GM19043 (cell line): ENCODE measurements at regions not wholly inside any gene's neighbourhood (a gene's known extent, or its start where the extent isn't known, plus 50 kb on each side); places are given as distances from the start of the nearest gene placed in this dataset.
"Not testable (repeated sequence)": the region's sequence is repeated elsewhere in the genome, so short reads cannot be mapped to it uniquely, and the experiment has no call there.

ENCODE experiments used
- ATAC-seq: cut with Tn5 transposase; IDR thresholded peaks from one replicate; pipeline ENCODE4 v1.9.1; 2021; ENCODE audit warnings: low read depth; ENCODE audit not compliant: unreplicated experiment

DNA sequence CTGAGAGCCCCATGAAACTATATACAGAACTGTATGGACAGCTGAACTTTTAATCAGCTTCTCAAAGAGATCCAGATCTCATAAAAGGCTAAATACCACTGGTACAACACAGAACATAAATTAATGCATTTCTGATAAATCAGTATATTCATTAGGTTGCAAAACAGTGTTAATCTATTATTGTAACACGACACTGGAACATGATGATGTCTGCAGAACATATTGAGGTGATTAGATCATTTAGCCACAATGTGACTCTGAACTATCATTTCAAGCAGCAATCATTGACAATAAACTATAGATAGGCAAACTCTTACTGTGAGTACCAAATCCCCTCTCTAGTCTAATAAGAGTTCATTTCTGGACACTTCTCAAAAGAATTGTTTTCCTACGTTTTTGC, 50.3 kb downstream of the GASK1B start:
- ATAC-seq: no peak

DNA sequence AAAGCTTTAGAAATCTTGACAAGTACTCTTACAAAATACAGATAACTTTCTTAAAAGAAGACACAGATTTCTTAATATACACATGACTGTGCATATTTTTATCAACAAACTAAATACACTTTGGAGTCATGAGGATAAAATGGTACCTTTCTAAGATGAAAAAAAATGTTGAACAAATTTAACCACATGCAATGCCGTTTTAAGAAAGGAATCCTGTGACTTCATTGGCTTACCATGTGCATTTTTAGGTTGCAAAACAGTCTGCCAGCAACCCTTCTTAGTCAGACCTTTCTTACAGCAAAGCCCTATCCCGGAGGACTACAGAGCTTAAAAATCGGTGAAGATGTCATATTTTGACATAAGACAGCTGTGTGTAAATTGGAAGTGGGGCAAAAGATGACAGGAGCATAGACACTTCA, 51.7 kb downstream of the GASK1B start:
- no peak for ATAC-seq

DNA sequence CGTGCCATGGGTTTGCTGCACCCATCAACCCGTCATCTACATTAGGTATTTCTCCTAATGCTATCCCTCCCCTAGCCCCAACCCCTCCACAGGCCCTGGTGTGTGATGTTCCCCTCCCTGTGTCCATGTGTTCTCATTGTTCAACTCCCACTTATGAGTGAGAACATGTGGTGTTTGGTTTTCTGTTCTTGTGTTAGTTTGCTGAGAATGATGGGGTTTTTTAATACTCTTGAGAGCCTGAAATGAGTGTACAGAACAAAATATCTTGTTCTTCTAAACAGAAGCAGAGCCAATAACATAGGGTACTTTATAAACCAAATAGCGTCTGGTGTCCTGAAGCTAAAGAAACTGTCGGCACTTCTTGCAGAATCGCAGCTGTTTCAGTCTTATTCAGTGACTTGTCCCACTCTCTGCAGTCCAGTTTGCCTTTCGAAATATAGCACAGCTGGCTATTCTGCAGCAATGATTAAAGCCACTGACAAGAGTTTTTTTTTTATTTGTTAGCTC, 52.1 kb downstream of the GASK1B start:
- ATAC-seq: not testable (repeated sequence)

DNA sequence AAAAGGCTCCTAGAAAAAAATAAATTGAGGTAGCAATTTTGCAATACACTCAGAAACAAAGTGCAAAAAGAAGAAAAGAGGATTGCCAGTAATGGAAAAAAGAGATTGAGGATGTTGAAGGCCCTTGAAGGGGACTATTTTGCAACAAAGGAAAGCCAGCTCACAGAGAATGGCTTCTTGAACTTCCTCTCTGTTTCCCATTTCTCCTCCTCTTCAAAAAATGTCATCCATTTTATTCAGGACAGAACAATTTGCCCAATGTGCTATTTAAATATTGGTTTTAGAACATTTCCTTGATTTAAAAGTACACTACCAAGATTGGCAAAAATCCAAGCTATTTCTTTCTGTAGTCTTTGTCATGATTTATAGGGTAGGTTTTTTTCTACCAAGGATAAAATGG, 60.2 kb downstream of the GASK1B start:
- no peak for ATAC-seq

DNA sequence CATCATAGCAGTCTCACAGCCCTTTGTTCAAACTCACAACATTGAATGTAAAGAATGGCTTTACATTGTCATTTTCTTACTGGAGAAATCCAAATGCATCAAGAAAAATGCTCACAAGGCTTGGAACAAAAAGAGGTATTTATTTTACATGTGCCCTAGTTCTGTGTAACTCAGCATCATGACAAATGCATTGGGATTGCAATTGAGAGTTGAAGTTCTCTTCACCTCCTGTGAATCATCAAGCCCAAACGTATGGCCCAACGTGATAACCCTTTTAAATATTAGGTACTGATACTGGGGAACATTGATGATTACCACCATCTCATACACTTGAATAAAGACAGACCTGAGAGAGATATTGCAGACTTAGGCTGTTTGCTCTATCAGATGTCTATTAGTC, 61.6 kb downstream of the GASK1B start:
- no peak for ATAC-seq

DNA sequence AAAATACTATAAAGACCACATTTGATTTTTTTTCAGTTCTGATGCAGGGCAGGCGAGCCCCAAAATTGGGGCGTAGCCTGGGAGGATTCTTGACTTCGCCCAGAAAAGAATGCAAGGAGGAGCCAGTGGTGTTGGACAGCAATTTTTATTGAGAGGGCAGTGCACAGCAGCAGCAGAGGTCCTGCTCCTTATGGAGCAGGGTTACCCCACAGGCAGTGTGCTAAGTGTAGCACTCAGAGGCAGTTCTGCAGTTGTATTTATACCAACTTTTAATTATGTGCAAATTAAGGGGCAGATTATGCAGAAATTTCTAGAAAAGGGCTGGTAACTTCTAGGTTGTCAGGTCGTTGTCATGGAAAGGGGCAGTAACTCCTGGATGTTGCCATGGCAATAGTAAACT, 69.9 kb downstream of the GASK1B start:
- no peak for ATAC-seq

DNA sequence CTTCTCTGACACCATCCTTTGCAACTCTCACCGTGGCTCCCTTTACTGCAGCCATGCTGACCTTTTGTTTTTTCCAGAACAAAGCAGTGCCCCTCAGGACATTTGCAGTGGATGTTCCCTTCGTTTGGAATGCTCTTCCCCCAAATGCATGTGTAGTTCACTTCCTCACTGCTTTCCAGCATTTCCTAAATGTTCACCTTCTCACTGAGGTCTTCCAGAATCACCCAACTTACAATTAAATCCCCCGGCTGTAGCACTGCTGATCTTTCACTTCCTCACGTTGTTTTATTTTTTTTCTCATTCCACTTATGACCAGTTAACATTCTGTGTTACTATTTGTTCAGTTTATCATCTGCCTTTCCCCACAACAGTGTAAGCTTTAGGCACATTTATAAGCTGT, 73.1 kb downstream of the GASK1B start:
- no peak for ATAC-seq

DNA sequence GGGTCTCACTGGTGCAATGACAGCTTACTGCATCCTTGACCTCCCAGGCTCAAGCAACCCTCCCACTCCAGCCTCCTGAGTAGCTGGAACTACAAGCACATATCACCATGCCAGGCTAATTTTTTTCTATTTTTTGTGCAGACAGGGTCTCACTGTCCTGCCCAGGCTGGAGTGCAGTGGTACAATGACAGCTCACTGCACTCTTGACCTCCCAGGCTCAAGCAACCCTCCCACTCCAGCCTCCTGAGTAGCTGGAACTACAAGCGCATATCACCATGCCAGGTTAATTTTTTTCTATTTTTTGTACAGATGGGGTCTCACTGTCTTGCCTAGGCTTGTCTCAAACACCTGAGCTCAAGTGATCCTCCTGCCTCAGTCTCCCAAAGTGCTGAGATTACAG, 74.0 kb downstream of the GASK1B start:
- no peak for ATAC-seq

DNA sequence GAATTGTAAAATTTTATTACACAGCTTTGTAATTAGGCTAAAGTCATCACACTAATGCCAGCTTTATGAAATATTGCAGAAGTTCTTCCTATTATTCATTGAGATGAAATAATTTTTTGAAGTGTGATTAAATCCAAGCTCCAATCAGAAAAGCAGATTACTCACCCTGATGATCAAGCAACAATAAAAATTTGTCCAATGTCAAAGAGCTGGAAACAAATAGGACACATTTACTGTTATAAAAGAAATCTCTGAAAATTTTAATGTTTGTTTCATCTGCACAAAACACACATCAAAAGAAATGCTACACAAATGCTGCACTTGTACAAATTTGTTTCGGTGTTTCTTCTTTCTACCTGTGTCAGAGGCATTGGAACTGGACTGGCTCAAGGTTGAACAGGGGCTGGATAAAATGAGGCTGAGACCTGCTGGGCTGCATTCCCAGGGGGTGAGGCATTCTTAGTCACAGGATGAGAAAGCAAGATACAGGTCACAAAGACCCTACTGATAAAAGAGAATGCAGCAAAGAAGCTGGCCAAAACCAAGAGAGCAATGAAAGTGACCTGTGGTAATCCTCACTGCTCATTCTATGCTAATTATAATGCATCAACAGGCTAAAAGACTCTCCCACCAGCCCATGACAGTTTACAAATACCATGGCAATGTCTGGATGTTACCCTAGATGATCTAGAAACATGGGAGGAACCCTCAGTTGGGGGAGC, 78.3 kb downstream of the GASK1B start:
- ATAC-seq: no peak

DNA sequence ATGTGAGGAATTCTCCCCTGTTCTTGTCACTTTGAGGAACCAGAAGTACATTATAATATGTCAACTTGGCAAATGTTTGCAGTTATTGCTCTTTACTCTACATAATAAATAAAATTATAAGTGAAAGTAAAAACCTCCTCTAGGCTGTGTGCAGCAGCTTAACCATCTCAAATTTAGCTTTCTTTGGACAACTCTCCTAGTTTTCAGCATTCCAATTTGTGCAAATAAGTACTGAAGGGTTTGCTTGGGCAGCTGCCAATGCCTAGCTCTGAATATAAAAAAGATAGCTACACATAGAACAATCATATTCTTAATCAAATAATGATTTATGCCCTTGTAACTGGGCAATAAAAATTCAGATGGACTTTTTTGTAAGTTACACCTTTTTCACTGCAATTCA, 82.5 kb downstream of the GASK1B start:
- ATAC-seq: no peak

DNA sequence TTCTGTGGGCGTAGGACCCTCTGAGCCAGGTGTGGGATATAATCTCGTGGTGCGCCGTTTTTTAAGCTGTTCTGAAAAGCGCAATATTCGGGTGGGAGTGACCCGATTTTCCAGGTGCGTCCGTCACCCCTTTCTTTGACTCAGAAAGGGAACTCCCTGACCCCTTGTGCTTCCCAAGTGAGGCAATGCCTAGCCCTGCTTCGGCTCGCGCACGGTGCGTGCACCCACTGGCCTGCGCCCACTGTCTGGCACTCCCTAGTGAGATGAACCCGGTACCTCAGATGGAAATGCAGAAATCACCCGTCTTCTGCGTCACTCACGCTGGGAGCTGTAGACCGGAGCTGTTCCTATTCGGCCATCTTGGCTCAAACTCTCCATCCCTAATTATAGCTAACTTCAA, 82.9 kb downstream of the GASK1B start:
- ATAC-seq: not testable (repeated sequence)

DNA sequence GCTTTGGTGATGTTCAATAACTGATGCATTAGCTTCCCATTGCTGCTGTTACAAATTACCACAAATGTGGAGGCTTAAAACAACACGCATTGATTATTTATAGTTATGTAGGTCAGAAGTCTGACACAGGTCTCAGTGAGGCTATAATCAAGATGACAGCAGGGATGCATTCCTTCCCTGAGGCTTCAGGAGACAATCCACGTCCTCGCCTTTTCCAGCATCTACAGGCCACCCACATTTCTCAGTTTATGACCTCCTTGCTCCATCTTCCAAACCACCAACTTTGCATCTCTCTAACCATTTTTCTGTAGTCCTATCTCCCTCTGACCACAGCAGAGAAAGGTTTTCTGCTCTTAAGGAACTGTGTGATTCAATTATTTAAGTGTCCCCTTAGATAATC, 92.5 kb downstream of the GASK1B start:
- no peak for ATAC-seq

DNA sequence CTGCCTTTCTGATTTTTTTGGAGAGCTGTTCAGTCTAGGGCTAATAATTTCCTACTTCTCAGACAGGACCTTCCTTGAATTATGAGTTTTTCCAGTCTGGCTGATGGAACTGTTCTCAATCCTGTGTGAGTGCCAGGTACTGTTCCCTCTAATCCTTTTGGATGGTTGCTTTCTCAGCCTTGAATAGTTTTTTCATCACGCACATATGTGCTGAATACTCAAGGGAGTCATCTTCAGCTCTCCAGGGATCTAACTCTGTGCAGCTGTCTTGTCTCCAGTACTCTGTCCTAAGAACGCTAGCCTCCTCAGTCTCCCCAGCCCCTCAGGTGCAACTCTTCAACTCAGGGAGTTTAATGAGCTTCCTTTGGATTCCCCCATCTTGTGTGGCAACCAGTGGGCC, 93.2 kb downstream of the GASK1B start:
- ATAC-seq: no peak

DNA sequence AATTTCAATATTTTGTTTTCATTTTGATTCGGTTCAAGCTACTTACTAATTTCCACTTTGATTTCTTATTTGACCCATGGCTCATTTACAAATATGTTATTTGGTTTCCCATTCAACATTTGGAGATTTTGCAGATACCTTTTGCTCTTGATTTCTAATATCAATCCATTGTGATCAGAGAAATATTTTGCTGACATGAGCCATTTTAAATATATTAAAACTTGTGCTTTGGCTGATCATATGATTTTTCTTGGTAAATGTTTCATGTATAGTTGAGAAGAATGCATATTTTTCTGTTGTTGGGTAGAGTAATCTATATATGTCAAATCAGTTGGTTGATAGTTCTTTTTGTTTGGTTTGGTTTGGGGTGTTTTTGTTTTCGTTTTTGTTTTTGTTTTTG, 95.0 kb downstream of the GASK1B start:
- ATAC-seq: no peak

DNA sequence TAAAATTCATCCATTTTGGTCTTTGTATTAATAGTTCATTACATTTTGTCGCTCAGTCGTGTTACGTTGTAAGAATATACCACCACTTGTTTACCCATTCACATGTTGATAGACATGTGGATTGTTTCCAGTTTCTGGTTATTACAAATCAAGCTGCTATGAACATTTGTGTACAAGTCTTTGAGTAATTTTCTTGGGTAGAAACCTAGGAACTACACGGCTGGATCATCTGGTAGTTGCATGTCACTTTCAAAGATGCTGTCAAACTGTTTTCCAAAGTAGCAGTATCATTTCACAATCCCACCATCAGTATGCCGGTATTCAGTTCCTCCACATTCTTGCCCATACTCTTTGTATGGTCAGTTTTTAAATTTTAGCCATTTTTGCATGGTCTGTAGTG, 98.0 kb downstream of the GASK1B start:
- ATAC-seq: no peak

DNA sequence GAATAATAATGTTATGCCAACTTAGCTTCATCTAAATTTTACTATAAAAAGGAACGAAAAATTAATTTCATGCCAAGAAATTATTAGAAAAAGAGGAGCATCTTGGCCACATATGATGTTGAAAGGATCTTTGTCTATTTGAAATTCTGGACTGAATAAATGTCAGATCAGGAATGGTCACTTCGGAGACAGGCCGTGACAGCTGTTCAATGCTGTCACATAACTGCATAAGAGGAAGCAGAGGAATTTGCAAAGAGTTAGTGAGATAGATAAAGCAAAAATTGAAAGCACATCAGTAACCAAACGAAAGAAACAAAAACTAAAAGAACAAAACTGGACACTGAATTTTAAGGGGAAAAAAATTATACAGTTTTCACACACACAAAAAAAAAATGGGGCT, 100.9 kb downstream of the GASK1B start:
- no peak for ATAC-seq

DNA sequence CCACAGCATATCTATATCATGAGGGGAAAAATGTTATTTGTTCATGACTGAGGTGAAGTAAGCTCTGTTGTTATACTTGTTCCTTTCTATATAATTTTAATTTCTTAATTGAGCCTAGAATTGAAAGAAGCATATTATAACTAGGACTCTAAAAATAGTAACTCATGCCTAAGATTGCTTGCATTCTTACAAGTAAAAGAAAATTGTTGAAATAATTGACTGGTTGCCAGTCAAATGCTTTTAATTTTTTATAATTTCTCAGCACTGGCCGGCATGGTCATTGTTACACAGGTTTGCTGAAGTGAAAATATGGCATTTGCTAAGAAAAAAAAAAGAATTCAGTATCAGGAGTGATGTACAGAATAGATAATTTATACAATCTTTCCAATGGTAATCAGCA, 104.8 kb downstream of the GASK1B start:
- ATAC-seq: no peak

DNA sequence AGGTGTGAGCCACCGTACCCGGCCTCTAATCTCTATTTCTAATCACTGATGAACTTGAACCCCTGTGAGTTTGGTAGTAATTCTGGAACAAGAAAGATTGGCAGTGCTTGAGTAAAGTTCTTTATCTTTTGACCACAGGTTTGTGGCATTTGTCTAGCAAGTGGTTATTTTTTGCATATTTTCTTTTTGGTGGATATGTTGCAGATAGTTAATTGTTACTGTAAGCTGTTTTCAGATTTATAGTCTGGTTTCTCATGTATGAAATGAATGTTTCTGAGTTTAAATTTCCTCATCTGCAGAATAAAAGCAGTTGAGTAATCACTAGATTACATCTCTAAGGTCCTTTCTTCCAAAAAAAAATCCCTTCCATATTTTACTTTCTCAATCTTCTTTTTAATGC, 105.2 kb downstream of the GASK1B start:
- no peak for ATAC-seq

DNA sequence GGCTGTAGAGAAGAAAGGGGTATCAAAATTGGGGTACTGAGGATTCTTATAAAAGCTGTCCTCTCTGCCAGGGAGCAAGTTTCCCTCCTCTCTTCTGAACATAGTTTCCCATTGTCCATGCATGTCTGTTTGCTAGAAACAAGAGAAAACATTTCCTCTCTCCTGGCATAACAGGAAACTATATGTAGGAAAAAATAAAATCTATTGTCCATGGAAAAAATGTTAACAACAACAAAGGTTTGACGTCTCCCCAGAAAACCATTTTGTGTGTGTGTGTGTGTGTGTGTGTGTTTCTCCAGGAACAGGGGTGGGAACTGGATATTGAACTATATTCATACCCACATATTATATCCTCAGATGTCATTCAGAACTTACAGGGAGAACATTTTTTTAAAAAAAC, 107.2 kb downstream of the GASK1B start:
- no peak for ATAC-seq

DNA sequence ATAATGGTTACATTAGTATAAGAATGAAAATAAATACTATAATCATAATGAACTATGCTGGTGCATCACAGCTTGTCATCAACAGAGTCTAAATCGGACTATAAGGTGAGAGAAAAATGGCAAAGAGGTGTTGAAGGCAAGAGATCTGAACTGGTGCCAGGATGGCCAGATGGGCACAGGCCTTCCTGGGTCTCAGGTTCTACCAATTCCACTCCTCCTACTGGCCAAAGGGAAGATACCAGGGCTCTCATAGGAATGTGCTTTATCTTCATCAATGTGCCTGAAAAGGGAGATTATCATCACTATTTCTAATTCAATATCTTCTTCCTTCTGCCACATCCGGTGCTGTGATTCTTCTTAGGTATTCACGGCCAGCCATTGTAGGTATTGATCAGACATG, 107.6 kb downstream of the GASK1B start:
- no peak for ATAC-seq

DNA sequence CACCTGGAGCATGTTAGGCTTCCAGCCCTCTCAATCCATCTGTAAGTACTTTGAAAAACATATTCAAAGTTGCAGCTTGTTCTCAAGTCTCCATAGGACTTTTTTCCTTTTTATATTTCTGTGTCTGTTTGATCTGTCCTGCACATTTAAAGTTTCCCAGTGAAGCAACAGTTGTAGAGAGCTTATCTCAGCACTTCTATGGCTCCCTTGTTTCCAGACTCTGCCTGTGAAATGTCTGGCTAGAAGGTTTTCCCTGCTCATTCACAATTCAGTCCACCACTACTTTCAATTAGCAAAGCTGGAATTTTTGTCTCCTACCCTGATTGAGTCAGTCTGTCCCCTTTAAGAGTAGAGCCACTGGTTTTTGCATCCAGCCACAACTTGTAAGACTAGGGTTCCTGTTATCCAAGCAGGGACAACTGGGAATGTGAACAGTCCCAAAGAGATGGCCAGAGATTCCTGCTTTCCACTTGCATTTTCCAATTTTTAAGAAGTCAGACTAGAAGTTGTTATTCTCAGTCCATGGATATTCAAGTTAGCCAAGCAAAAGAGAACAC, 116.1 kb downstream of the GASK1B start:
- ATAC-seq: no peak

DNA sequence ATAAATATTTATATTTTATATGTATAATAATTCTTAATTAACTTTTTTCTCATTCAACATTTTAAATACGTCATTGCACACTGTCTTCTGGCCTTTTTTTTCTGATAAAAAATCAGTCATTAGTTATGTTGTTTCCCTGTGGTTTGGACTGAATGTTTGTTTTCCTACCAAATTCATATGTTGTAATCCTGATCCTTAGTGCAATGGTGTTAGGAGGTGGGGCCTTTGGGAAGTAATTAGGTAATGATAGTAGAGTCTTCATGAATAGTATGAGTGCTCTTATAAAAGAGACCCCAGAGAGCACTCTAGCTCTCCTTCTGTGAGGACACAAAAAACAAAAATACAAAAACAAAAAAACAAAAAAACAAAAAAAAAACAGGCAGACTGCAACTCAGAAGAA, 117.2 kb downstream of the GASK1B start:
- ATAC-seq: no peak

DNA sequence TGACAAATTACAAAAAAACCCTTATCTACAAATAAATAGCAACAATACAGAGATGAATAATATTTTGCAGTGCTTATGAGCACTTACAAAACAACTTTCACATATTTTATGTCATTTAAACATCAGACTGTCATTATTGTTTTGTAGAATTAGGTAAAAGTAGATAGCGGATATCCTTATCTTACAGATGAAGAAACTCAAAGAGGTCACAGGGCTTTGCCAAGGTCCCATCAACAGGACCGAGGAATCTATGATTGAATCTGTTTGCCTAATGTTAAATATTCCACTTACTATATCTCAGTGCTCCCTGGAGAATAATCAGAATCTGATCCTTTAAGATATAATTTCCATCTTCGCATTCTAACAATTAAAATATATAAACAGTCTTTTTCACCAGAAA, 119.0 kb downstream of the GASK1B start:
- ATAC-seq: no peak
